IPS-NIHi7 (cell line): ENCODE measurements at regions not wholly inside any gene's neighbourhood (a gene's known extent, or its start where the extent isn't known, plus 50 kb on each side); places are given as distances from the start of the nearest gene placed in this dataset.

ENCODE experiments used
- DNase-seq: peaks from one replicate; pipeline ENCODE4 v3.0.0; 2012; ENCODE audit warnings: mixed read lengths; ENCODE audit errors: extremely low spot score

DNA sequence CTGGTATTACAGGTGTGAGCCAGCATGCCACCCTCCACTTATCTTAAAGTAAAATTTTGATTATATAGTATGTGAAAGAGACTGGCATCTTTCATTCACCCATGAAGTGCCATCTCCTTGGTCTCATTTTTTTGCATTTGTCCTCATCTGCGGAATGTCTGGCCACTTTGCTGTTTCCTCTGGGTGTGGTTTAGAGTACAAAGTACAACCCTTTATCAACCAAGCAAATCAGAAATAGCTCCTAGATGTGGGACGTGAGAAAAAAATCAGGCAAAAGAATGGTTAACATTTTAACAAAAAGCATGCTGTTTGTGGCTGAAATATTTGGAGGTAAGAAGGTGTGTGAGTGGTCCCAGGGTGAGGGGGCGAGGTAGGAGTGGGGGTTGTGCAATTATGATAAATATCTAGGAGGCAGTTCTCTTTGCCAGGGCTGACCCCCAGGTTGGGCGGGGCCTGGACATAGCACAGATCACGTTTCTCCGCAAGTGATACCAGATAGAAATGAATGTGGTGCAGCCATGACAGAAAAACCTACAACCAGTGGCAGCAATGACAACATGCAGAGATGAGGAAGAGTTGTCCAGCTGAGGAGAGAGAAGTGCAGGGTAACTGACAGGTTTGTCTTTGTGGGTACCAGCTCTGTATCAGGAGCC, 115.8 kb upstream of the SERTAD2 start:
- no peak for DNase-seq

DNA sequence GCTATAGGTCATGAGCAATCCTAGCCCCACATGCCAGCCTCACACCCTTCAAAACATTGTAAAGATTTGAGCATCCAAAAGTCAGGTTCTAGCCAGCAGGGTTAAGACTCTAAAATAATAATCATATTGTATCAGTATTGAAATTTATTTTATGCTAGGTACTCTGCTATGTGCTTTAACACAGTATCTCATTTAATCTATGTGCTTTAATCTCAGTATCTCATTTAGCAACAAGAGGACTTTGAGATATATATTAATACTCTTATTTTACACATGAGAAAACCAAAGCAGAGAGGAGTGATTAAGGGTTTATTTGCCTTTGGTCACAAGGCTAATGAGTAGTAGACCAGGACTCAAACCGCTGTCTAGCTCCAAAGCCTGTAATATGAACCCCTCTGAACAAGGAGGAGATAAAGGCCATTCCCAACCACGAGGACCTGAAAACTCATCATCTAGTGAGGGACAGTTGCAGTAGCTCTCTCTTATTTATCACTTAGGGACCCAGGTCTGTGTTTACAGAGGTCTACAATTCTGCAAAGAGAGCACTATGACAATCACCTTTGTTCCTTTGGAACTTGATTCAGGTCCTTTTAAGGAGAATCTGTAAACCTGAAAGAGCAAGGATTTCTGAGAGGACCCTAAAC, 116.5 kb upstream of the SERTAD2 start:
- no peak for DNase-seq

DNA sequence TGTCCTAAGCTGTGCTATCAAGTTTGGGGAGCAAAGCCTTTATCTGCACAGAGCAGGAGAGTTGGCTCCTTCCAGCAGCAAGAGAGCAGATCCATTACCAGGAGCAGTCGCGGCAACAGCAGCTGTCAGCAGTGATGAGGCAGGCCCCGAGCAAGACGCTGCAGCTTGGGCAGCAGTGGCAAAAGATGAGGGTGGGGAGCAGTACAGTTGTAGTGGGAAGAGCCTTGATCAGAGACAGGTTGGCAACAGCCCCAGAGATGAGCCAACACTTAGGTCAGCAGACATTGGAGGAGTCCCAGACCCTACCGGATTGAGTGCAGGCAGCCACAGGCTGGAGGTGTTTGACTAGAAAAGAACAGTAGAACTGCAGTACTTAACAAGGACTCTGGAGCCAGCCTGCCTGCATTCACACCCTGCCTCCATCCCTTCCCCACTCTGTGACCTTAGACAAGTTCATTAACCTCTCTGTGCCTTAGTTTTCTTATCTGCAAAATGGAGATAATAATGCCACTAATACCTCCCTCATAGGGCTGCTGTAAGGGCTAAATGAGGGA, 117.1 kb upstream of the SERTAD2 start:
- DNase-seq: no peak

DNA sequence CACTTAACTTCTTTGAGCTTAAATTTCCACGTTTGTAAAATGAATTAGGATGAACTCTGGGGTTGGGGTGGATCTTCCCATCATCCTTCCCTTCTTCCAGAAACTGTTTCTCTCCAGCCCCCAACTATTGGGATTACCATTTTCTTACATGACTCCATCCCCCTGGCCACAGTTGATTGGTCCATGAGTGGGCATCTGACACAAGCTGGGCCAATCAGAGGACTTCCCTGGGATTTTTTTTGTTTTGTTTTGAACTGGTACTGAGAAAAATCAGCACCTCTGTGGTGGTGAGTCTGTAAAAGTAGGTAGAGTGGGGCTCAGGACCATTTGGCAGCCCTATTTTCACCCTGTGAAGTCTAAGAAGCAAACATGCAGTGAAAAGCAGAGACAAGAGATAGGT, 118.0 kb upstream of the SERTAD2 start:
- DNase-seq: no peak

DNA sequence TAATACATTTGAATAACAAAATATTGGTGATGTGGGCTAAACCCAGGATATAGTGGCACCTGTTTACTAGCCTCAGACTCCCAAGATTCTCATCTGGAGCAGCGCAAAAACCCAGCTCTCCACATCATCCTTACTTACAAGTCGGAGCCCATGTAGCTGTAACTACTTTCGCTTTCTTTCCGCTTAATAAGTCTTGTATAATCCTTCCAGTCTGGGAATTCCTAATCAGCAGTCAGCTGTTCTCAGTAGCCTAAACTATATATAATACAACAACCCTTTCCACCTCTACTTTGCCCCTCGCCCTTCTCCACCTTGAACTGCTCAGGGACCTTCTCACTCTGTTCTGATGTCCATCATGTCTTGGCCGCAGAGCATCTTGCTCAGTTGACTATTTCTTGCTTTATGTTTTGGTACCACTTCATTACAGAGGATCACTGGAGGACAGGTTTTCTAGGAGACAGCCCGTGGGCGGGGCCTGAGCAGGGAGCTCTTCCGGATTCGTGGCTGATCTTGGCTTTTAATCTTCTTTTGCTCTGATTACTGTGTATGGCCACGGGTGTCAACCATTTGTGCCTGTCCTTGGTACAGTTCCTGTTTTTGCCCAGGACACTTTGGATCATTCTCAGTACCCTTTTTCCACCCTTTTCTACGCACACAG, 119.9 kb upstream of the SERTAD2 start:
- no peak for DNase-seq

DNA sequence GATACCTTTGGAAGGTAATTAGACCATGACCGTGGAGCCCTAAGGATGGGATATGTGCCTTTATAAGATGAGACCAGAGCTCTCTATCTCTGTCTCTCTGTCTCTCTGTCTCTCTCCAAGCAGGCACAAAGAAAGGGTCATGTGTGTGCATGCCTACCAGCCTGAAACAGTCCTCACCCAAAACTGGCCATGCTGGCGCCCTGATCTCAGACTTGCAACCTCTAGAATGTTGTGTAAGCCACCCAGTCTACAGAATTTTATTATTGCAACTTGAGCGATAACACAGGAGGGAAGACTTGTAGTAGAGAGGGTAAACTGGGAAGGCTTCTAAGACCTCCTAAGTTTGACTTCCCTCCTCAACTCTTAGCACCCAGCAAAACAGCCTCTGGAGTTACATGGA, 124.1 kb upstream of the SERTAD2 start:
- DNase-seq: no peak

DNA sequence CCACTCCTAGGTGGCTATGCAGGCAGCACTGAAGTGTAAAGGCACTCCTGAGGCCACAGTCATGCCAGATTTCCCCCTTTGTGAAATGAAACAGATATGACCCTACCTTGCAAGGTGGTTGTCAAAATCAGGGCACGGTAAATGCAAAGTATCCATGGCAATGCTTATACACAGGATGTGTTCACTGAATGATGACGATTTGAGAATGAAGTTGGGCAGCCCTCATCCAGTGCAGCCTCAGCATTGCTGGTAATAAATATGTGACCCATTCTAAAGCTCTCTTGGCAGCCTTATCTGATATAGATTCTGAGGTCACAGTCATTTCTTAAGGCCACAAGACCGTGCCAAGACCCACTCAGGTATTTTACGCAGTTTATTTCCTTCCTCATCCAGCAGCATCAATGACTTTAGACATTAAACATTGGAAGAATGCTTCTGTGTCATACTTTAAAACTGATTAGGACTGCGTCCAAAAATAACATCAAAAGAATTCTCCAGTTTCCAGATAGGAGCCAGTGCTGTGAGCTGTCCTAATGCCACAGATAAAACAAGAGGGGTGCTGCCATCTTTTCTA, 125.5 kb upstream of the SERTAD2 start:
- DNase-seq: no peak

DNA sequence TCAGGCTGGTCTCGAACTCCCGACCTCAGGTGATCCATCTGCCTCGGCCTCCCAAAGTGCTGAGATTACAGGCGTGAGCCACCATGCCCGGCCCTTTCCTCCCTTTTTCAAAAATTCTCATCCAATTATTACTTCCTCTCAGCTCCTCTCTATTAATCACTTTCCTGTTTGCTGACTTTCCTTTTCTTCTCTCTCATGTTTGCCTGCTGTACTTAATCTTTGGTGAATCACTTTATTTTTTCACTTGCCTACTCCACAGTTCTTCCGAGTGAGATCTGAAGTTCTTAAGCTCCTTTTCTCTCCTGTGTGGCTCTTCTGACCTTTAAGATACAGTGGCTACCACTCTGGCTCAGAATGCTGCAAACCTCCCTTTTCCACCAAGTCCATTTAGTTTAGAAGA, 126.3 kb upstream of the SERTAD2 start:
- no peak for DNase-seq

DNA sequence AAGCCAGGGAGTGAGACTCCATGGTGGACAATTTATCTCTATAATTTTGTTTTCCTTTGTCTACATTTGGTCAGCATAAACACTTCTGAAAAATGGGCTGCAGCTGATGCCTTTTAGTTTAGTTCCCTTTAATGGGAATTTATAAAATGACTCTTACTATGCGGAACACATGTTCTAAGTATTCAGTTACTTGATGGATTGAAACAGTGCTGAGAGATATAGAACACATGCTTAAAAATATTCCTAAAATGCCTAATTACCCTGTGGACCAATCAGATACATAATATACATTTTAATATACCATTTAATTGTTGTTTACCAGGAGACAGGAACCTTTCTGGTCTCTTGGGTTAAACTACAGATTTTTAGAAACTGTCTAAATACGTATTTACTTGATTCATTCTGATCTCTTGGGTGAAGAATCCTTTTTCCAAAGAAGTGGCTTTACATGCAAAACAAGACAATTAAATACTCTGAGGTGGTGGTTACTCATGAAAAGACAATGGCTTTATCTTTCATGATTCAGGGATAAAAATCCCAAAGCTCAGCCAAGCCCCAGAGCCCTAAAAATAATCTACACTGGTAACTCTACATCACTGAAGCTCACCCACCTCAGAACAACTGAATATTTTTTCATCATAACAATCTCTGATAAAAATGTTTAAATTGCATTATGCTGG, 128.1 kb upstream of the SERTAD2 start:
- DNase-seq: no peak

DNA sequence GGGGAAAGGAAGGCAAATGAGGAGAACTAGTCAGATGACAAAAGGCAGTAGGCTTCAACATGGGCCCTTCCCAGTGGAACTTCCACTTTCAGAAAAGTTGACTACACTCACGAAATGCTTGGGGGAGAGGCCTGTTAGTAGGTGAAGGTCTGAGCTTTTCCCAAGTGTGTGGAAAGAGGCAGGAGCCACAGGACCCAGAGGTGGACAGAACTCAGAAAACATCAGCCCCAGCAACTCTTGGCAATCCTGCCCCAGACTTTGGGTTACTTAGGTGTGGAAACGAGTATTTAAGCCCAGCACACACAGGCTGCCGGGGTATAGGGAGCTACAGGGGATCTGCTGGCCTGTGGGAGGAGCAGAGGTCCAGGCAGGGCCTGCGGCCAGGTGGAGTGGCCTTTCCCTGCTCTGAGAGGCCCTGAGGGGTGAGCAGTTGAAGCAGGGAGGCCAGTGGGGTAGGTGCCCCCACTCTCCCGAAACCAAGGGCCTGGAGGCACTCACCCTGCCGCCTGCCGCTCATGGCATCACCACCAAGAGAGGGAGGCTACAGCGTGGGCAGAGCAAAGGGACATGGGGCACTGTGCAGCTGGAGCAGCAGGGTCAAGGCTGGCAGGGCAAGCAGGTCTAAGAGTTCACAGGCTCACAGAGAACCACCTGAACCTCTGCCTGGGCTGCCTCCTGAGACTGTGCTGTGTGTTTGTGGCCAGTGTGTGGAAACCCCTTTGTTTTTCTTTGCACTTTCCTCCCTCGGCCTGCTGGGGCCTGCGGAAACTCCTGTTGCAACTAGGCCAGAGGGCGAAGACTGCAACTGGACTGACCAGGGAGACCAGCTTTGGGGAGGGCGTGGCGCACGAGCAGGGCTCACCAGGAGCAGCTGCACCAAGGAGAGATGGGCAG, 130.7 kb upstream of the SERTAD2 start:
- DNase-seq: no peak

DNA sequence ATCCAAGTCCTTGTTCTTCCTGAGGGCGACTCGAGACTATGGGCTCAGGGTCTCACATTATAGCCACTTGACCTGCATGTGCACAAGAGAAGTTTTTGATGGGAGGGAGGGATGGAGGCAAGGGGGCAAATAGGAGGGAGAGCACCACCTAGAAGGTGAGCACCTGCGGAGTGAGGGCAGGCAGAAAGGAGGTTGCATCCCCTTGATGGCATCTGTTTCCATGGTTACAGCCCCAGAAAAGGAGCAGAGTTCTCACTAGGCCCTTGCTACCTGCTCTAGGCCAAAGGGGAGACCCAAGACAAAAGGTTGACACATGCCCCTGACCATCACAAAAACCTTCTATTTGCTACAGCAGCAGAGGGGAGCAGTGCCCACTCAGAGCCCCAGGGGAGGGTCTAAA, 131.5 kb upstream of the SERTAD2 start:
- DNase-seq: no peak

DNA sequence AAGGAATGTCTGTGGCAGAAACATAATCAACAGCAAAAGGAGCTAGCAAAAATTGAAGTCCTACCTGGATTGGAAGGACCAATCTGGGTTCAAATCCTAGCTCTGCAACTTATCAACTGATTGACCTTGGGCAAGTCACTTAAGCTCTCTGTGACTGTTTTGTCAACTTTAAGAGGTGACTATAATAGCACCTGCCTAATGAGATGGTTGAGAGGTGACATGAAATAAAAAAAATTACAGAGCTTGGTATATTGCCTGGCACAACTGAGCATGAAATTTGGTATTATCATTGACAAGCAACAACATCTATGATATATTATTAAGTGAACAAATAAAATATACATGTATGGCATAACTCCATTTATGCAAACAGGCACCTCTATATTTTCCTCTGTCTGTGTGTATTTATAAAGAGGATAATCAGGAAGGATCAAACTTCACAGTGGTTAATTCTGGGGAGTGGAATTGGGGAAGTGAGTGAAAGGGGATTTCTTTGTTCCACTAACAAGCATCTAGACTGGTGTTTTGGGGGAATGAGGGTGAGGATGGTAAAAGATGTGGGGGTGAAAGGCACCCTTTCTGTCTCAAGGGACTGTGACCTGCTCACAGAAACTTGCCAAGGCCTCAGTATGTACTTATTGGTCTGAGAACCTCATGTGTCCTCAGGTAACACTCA, 132.8 kb upstream of the SERTAD2 start:
- DNase-seq: no peak

DNA sequence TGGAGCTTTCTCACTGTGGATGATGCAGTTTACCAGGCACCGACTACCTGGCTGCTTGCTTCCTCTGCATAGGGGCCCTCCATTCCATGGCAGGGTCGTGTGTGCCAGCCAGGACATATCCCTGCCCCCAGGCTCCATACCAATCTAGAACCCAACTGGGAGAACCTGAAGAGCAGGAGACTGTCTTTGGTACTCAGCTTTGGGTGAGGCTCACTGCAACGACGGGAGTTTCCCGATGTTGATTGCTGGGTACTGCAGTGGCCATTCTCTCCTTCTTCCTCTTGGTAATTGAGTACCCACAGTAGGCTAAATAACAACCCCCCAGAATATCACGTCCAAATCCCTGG, 133.3 kb upstream of the SERTAD2 start:
- DNase-seq: no peak

DNA sequence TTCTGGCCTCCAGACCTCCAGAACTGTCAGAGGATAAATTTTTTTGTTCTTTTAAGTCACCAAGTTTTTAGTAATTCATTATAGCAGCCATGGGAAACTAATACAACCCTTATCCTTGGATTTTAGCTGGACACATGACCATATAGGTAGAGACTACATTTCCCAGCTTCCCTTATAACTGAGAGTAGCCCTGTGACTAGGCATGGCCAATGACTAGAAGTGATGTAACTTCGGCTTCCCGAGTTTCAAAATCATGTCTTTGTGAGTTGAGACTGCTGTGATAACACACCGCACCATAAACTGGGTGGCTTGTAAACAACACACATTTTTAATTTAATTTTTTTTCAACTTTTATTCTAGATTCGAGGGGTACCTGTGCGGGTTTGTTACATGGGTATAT, 134.0 kb upstream of the SERTAD2 start:
- no peak for DNase-seq

DNA sequence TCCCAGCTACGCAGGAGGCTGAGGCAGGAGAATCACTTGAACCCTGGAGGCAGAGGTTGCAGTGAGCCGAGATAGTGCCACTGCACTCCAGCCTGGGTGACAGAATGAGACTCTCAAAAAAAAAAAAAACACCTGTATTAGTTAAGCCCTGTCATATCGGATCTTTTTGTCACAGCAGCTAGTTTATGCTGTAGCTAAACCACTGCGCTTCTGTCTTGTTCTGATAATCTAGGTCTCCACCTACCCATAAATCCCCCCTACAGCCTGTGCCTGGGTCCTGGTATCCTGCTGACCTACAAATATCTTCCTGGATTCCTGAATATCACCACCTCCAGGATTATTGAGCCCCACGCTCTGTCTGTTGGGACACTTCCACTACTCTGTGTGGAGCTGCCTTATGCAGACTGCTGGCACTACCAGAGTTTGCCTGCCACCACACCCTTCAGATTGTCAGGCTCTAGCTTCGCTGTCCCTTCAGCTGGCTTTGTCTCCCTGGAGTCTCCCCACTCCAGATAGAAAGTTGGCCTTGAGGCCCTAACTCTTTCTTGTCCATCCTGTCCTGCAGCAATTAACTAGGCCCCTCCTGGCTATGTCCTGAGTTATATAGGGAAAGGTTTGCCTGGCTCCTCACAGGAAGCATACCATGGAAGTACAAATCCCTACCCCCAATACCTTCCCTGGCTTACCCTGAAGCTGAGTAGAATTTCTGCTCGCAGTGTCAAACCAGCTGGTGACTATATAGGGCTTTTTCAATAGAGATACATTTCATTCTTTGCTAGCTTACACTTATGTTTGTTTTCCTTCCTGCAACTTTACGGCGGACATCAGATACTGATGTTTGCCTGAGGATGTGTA, 136.0 kb upstream of the SERTAD2 start:
- no peak for DNase-seq

DNA sequence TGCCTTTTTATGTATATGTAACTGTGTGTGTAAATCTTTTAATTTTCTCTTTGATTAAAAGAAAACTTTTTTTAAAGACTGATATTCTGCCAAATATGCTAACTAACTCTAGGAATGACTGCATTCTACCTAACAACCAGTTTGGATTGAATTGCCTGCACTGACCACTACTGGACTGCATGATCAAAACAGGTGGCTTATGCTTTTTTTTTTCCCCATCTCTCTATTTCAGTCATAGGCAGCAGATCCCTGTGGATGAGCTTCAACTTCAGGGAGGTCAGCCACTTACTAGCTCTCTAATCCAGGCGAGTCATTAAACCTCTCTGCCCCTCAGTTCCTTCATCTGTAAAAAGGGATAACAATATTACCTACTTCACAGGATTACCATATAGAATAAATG, 138.6 kb upstream of the SERTAD2 start:
- no peak for DNase-seq

DNA sequence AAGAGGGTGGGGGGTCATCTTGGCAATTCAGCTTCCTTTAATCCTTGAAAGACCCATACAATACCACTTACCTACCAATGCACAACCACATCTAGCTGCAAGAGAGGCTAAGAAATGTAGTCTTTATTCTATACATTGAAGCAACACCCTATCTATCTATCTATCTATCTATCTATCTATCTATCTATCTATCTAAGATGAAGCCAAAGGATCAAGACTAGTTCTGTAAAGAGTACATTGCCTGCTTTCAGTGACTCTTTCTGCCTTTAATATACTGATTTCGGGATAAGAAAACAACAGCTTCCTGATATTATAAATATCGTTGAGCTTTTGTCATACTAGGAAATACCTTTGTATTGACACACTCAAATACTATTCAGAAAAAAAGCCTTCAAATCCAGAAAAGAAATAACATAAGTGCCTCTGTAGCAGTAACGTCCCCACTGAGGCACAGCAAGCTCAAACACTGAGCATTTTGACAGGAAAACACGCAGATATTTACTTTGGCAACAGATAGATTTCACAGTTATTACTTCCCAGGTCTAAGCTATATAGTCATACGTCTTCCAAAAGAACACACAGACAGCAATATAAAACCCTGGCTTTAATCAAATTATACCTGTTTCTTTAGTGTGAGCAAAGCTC, 139.4 kb upstream of the SERTAD2 start:
- no peak for DNase-seq

DNA sequence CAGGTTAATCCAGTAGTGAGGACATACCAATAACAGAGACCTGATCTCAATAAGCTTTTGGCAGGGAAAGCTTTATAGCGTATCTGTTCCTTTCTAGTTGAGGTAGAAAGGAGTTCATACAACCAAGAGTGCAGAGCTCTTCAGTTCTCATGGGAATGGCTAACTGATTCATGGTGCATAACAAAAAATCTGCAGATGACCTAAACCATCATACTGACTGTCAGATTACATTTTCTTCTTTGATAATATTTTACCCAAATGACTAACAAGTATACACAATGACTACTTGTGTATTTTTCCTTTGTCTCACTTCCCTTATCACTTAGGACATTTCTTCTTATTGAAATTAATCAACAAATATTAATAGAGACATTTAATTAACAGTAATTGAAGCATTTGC, 140.0 kb upstream of the SERTAD2 start:
- DNase-seq: no peak

DNA sequence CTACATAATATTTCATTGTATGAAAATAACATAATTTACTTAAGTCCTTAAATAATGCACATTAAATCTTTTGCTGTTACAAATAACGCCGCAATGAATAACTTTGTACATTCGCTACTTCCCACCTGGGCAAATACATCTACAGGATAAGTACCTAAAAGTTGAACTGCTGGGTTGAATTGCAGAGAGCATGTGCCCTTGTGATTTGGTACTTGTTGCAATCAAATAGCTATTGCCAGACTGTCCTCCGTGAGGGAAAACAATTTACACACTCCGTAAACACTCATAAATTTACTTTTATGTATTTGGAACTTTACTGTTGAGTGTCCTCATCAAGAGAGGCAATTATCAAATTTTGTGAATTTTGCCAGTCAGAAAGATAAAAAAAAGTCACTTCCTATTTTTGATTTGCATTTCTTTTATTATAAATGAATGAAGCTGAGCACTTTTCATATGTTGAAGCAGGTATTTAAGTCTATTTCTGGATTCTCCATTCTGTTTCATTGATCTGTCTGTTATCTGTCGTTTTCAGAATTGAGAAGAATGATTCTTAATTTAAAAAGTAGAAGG, 140.8 kb upstream of the SERTAD2 start:
- no peak for DNase-seq
